Activated CD8-positive, alpha-beta T cell treated with anti-CD3 and anti-CD28 coated beads for 36 hours (primary cell): ENCODE measurements at regions not wholly inside any gene's neighbourhood (a gene's known extent, or its start where the extent isn't known, plus 50 kb on each side); places are given as distances from the start of the nearest gene placed in this dataset.

Experiments
- ATAC-seq: fragments of 200-7000 bp; cut with Tn5 transposase; one replicate; pipeline ENCODE4 v1.10.0; 2021; ENCODE audit warnings: mild to moderate bottlenecking, moderate library complexity
- CTCF ChIA-PET: fragments of 350-600 bp; sonication (Branson Sonifier 250); formaldehyde crosslinking; loops from one replicate; lab custom pipeline; 2021; ENCODE audit warnings: antibody characterized with exemption; lab: Charles Lee
- POLR2A ChIA-PET: fragments of 350-600 bp; sonication (Branson Sonifier 250); formaldehyde crosslinking; loops from one replicate; lab custom pipeline; 2021; ENCODE audit warnings: antibody characterized with exemption; lab: Charles Lee
- DNase-seq: peaks from one replicate; pipeline ENCODE4 v3.0.0-alpha.2; 2020
- H3K27ac Mint-ChIP-seq: one replicate; pipeline ENCODE4 v1.8.0; 2021; ENCODE audit warnings: mild to moderate bottlenecking, mixed read lengths
- H3K27me3 Mint-ChIP-seq: one replicate; pipeline ENCODE4 v1.8.0; 2021; ENCODE audit warnings: mixed read lengths
- H3K36me3 Mint-ChIP-seq: one replicate; pipeline ENCODE4 v1.8.0; 2021; ENCODE audit warnings: low read depth, mixed read lengths
- H3K4me1 Mint-ChIP-seq: one replicate; pipeline ENCODE4 v1.8.0; 2021; ENCODE audit warnings: low read depth, mixed read lengths
- H3K4me3 Mint-ChIP-seq: one replicate; pipeline ENCODE4 v1.8.0; 2021; ENCODE audit warnings: mild to moderate bottlenecking, moderate library complexity, mixed read lengths
- H3K9me3 Mint-ChIP-seq: one replicate; pipeline ENCODE4 v1.8.0; 2021; ENCODE audit warnings: mixed read lengths
- intact Hi-C: fragments of 100-400 bp; cut with micrococcal nuclease; formaldehyde crosslinking; loops from one replicate; pipeline ENCODE4 v1.10.0; 2022
- TF ChIP-seq, protein P1 (sequence below): fragments of 200-600 bp; IDR thresholded peaks from one replicate; pipeline ENCODE4 v1.8.0; 2022; ENCODE audit warnings: antibody characterized with exemption, mild to moderate bottlenecking

DNA sequence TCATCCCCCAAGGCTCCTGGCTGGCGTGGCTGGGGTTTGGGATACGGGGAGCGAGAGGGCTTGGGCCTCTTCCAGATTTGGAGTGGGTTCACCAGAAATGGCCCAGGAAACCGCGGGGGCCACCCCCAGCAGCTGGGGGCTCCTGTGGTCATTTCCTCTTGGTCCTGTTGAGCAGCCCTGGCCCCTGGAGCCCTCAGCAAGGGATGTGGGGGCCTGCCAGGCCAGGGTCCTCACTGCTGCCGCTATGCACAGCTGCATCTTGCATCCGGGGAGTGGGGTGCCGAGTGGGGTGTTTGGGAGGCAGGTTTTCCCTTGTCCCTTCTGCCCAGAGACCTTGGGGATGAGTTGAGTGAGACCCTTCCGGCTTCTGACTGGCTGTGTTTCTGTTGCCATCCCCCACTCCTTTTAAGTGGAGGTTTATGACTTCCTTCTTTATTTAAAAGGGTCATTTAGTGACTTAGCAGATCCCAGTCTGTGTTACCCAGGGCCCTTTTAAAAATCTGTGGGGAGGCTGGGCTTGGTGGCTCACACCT is 319.8 kb downstream of the SEC14L1 start:
- peak overlapping the region; percentile 84 for H3K4me3 Mint-ChIP-seq
- H3K36me3 Mint-ChIP-seq, result peaks cover 75% of the 10 kb centered on the region
- no peaks in the 10 kb centered on the region for H3K9me3 Mint-ChIP-seq
- peak overlapping the region; percentile 96 for H3K27ac Mint-ChIP-seq
- TF ChIP-seq, protein P1, sequence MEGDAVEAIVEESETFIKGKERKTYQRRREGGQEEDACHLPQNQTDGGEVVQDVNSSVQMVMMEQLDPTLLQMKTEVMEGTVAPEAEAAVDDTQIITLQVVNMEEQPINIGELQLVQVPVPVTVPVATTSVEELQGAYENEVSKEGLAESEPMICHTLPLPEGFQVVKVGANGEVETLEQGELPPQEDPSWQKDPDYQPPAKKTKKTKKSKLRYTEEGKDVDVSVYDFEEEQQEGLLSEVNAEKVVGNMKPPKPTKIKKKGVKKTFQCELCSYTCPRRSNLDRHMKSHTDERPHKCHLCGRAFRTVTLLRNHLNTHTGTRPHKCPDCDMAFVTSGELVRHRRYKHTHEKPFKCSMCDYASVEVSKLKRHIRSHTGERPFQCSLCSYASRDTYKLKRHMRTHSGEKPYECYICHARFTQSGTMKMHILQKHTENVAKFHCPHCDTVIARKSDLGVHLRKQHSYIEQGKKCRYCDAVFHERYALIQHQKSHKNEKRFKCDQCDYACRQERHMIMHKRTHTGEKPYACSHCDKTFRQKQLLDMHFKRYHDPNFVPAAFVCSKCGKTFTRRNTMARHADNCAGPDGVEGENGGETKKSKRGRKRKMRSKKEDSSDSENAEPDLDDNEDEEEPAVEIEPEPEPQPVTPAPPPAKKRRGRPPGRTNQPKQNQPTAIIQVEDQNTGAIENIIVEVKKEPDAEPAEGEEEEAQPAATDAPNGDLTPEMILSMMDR, result no peak
- no peaks in the 10 kb centered on the region for H3K27me3 Mint-ChIP-seq
- POLR2A ChIA-PET, result interaction anchor here (1.0 to 16.3 kb wide), 9 partner anchors 10 to 60 kb away, joined by 3 to 410 read pairs (median 8); no protein-coding TSS in a partner anchor
- peaks cover 46% of the 10 kb centered on the region for H3K4me1 Mint-ChIP-seq
- peak; percentile 43 for DNase-seq
- intact Hi-C loops, result loop anchor here (5.0 kb wide), 1 partner anchor 128 kb away; no protein-coding TSS in a partner anchor
- ATAC-seq, result no peak
- CTCF ChIA-PET, result interaction anchor here (1.1 to 3.8 kb wide), 5 partner anchors 13 to 129 kb away, joined by 3 to 18 read pairs (median 15); no protein-coding TSS in a partner anchor

- DNase-seq (peak; percentile 31), ATAC-seq (no peak)
- CTCF ChIA-PET, result interaction anchor here (1.8 to 3.8 kb wide), 6 partner anchors 12 to 61 kb away, joined by 4 to 18 read pairs (median 14); no protein-coding TSS in a partner anchor
- Mint-ChIP-seq H3K27ac (peak overlapping the region; percentile 96), H3K4me1 (peaks cover 55% of the 10 kb centered on the region), H3K4me3 (peak overlapping the region; percentile 84), H3K9me3 (no peaks in the 10 kb centered on the region), H3K36me3 (peaks cover 76% of the 10 kb centered on the region), H3K27me3 (no peaks in the 10 kb centered on the region)
- intact Hi-C loops, result loop anchor here (5.0 kb wide), 1 partner anchor 129 kb away; no protein-coding TSS in a partner anchor
- TF ChIP-seq, protein P1, result no peak
- POLR2A ChIA-PET, result interaction anchor here (0.6 to 16.3 kb wide), 5 partner anchors 11 to 114 kb away, joined by 3 to 410 read pairs (median 96); no protein-coding TSS in a partner anchor
Observed at GRCh38 chr17:77461277-77462057, 320.7 kb downstream of the SEC14L1 start.

DNA sequence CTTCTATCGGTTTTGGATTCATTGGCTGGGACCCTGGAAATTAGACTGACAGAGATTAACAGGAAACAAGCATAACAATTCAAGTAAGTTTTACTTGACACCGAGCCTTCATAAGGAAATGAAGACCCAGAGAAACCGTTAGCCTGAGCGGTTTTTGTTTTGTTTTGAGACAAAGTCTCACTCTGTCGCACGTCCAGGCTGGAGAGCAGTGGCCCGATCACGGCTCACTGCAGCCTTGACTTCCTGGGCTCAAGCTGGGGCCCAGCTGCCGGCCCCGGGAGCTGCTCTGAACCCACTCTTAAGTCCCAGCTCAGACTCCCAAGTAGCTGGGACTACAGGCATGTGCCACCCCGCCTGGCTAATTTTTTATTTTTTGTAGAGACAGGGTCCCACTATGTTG is 321.3 kb downstream of the SEC14L1 start:
- Mint-ChIP-seq H3K27ac (peak overlapping the region; percentile 96), H3K9me3 (no peaks in the 10 kb centered on the region), H3K4me3 (peak overlapping the region; percentile 84), H3K27me3 (no peaks in the 10 kb centered on the region), H3K36me3 (peaks cover 76% of the 10 kb centered on the region), H3K4me1 (peaks cover 61% of the 10 kb centered on the region)
- TF ChIP-seq, protein P1, result no peak
- DNase-seq (peak; percentile 71), ATAC-seq (peak; percentile 14)
- ChIA-PET POLR2A (interaction anchor here (1.0 to 16.3 kb wide), 6 partner anchors 8 to 59 kb away, joined by 3 to 410 read pairs (median 72); no protein-coding TSS in a partner anchor), CTCF (interaction anchor here (1.8 to 3.1 kb wide), 3 partner anchors 32 to 61 kb away, joined by 4 to 14 read pairs (median 8); no protein-coding TSS in a partner anchor)
- intact Hi-C loops, result loop anchor here (5.0 kb wide), 1 partner anchor 130 kb away; no protein-coding TSS in a partner anchor

DNA sequence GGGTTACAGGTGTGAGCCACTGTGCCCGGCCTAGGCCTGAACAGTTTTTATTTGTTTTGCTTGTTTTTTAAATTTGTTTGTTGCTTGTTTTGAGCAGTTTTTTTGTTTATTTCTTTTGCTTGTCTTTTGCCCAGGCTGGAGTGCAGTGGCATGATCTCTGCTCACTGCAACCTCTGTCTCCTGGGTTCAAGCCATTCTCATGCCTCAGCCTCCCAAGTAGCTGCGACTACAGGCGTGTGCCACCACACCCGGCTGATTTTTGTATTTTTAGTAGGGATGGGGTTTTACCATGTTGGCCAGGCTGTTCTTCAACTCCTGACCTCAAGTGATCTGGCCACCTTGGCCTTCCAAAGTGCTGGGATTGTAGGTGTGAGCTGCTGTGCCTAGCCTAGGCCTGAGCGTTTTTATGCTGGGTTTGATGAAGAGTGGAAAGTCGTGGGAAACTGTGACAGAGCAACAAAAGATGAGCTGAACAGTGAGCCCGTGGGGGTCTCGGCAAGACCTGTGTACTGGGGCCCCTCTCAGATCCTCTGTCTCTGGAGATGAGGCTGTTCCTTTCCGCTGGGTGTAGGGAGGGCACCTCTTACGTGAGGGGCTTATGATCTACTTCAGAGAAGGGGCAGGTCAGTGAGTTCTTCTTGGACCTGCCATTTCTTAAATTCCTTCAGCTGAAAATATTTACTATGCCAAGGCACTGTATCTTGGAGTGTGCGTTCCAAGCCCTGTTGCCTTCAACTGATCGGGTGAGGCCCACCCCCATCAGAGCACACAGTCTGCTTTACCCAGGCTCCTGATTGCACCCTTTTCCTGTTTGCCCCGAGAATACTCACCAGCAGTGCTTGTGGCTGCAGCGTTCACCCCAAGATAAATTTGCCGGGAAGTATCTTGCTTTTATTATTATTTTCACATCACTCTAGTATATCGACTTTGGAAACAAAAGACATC is 322.1 kb downstream of the SEC14L1 start:
- intact Hi-C loops, result loop anchor here (5.0 kb wide), 1 partner anchor 131 kb away; no protein-coding TSS in a partner anchor
- DNase-seq (no peak), ATAC-seq (no peak)
- ChIA-PET POLR2A (interaction anchor here (0.6 to 16.3 kb wide), 7 partner anchors 9 to 749 kb away, joined by 3 to 410 read pairs (median 47); no protein-coding TSS in a partner anchor), CTCF (interaction anchor here (1.1 to 3.1 kb wide), 5 partner anchors 10 to 62 kb away, joined by 4 to 14 read pairs (median 8); no protein-coding TSS in a partner anchor)
- TF ChIP-seq, protein P1, result no peak
- Mint-ChIP-seq H3K4me1 (peaks cover 64% of the 10 kb centered on the region), H3K4me3 (peak overlapping the region; percentile 84), H3K9me3 (no peaks in the 10 kb centered on the region), H3K27me3 (no peaks in the 10 kb centered on the region), H3K36me3 (peaks cover 78% of the 10 kb centered on the region), H3K27ac (peak overlapping the region; percentile 96)
